ENCODE measurements at regions not wholly inside any gene's neighbourhood (a gene's known extent, or its start where the extent isn't known, plus 50 kb on each side); places are given as distances from the start of the nearest gene placed in this dataset.
A peak's percentile ranks its signal among the peaks of the same experiment; 100 is the strongest.

- no peaks in the 10 kb centered on the region for H3K36me3 ChIP-seq
- no peak for DNase-seq
- no peak overlapping the region for H3K4me3 ChIP-seq
- peaks cover 0 to 16% (median 4%) of the 10 kb centered on the region in 4 donors for H3K4me1 ChIP-seq
- intact Hi-C loops (cut with DNase I; ENCODE audit: low total_unique reads): no loop called here
- no peak overlapping the region for H3K27ac ChIP-seq
- TF ChIP-seq, protein P1, sequence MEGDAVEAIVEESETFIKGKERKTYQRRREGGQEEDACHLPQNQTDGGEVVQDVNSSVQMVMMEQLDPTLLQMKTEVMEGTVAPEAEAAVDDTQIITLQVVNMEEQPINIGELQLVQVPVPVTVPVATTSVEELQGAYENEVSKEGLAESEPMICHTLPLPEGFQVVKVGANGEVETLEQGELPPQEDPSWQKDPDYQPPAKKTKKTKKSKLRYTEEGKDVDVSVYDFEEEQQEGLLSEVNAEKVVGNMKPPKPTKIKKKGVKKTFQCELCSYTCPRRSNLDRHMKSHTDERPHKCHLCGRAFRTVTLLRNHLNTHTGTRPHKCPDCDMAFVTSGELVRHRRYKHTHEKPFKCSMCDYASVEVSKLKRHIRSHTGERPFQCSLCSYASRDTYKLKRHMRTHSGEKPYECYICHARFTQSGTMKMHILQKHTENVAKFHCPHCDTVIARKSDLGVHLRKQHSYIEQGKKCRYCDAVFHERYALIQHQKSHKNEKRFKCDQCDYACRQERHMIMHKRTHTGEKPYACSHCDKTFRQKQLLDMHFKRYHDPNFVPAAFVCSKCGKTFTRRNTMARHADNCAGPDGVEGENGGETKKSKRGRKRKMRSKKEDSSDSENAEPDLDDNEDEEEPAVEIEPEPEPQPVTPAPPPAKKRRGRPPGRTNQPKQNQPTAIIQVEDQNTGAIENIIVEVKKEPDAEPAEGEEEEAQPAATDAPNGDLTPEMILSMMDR (IDR thresholded peaks at IDR 0.05): no peak
- no peaks in the 10 kb centered on the region for H3K27me3 ChIP-seq
- no peaks in the 10 kb centered on the region for H3K9me3 ChIP-seq
Measured at GRCh38 chr16:86814256-86814655, 235.9 kb downstream of the FOXL1 start.

DNA sequence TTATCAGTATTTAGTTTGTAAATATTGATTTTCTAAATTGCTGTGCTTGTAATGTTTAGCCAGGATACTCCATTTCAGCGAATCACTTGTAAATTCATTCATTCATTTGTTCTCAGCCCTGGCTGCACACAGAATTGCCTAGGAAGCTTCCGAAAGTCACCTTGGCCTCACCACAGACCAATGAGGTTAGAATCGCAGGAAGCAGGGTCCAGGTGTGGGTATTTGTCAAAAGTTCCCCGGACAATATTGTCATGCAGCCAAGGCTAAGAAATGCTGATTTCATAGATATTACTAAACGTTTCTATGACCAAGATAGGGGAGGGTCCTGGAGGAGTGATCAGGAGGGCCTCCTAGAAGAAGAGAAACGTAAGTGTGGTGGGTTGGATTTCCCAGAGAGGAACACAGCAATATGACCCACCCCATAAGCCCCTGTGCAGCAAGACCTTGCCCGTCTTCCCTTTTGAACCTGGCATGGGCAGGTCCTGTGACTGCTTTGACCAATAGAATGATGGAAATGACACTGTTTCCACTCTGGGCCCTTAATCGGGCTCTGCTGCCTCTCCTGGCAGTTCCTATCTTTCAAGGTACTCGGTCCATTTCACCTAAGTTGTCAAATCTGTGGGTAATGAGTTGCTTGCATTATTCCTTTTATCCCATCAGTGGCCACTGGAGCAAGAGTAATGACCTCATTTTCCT is 238.7 kb downstream of the FOXL1 start:
- Histone ChIP-seq H3K27me3 (no peaks in the 10 kb centered on the region), H3K36me3 (no peaks in the 10 kb centered on the region), H3K4me1 (peaks cover 0 to 15% (median 3%) of the 10 kb centered on the region in 4 donors), H3K4me3 (no peak overlapping the region), H3K9me3 (no peaks in the 10 kb centered on the region), H3K27ac (no peak overlapping the region)
- DNase-seq: no peak
- TF ChIP-seq, protein P1 (IDR thresholded peaks at IDR 0.05): no peak
- intact Hi-C loops (cut with DNase I; ENCODE audit: low total_unique reads): no loop called here

GRCh38 chr16:86818671-86819532 is 240.6 kb downstream of the FOXL1 start:
- peak overlapping the region; percentile 11 to 20 for H3K4me3 ChIP-seq
- peaks cover 0 to 22% (median 3%) of the 10 kb centered on the region in 4 donors for H3K4me1 ChIP-seq
- H3K36me3 ChIP-seq: no peaks in the 10 kb centered on the region
- no peaks in the 10 kb centered on the region for H3K9me3 ChIP-seq
- TF ChIP-seq, protein P1 (IDR thresholded peaks at IDR 0.05): no peak
- intact Hi-C loops (cut with DNase I; ENCODE audit: low total_unique reads): no loop called here
- DNase-seq: no peak
- peak overlapping the region; percentile 26 to 47 for H3K27ac ChIP-seq
- H3K27me3 ChIP-seq: no peaks in the 10 kb centered on the region

- no peak overlapping the region for H3K4me3 ChIP-seq
- no peaks in the 10 kb centered on the region for H3K36me3 ChIP-seq
- TF ChIP-seq, protein P1 (IDR thresholded peaks at IDR 0.05): no peak
- intact Hi-C loops (cut with DNase I; ENCODE audit: low total_unique reads): no loop called here
- no peak for DNase-seq
- no peaks in the 10 kb centered on the region for H3K27me3 ChIP-seq
- H3K4me1 ChIP-seq: peaks cover 0 to 22% (median 3%) of the 10 kb centered on the region in 4 donors
- H3K27ac ChIP-seq: no peak overlapping the region
- no peaks in the 10 kb centered on the region for H3K9me3 ChIP-seq
Measured at GRCh38 chr16:86819533-86819892, 241.2 kb downstream of the FOXL1 start.

DNA sequence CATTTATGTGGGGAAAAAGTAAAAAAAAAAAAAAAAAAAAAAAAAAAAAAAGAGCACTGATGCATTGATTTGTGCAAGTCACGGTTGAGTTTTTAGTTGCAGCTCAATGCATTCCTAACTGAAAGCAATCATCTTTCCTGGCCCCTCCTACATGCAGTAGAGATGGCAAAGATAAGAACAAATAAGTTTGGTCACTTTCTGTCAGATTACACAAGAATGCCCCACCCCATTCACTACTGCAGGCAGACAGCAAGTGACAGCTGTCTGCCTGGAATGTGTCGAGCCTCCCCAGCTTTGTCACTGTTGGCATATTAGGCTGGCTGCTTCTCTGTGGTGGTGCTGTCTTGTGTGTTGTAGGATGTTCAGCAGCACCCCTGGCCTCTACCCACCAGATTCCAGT is 243.5 kb downstream of the FOXL1 start:
- intact Hi-C loops (cut with DNase I; ENCODE audit: low total_unique reads): no loop called here
- DNase-seq: no peak
- Histone ChIP-seq H3K4me3 (no peak overlapping the region), H3K4me1 (peaks cover 0 to 22% (median 3%) of the 10 kb centered on the region in 4 donors), H3K9me3 (no peaks in the 10 kb centered on the region), H3K27ac (no peak overlapping the region), H3K27me3 (no peaks in the 10 kb centered on the region), H3K36me3 (no peaks in the 10 kb centered on the region)
- TF ChIP-seq, protein P1 (IDR thresholded peaks at IDR 0.05): no peak
